ENCODE measurements at regions not wholly inside any gene's neighbourhood (a gene's known extent, or its start where the extent isn't known, plus 50 kb on each side); places are given as distances from the start of the nearest gene placed in this dataset.

DNA sequence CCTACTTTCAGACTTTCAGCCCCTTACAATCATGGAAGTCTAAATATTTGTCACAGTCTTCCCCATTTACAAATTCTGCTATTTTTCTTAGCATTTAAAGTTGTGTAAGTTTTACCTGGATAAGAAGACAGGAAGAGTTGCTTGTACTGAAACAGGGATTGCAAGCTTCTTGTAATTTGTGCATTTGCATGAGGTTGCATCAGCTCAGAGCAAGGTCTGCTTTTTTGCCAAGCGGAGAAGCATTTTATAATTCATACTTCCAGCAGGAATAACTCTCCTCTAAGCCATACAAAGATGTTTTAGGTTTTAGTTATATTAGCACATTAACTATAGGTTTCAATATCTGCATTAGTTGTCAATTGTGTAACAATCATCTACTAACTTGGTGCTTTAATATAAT lies 922.0 kb upstream of the PABPC4L start:
- TF ChIP-seq CTCF (IDR thresholded peaks at IDR 0.05; ENCODE audit: control extremely low read depth, extremely low read depth, low read depth, missing control alignments): no peak
- ChIA-PET CTCF (interaction anchor here (1.2 to 1.4 kb wide), 2 partner anchors 9 to 10 kb away, joined by 3 read pairs; no protein-coding TSS in a partner anchor), POLR2A (no interaction called here)
- no peak for DNase-seq (ENCODE audit: extremely low spot score)

DNA sequence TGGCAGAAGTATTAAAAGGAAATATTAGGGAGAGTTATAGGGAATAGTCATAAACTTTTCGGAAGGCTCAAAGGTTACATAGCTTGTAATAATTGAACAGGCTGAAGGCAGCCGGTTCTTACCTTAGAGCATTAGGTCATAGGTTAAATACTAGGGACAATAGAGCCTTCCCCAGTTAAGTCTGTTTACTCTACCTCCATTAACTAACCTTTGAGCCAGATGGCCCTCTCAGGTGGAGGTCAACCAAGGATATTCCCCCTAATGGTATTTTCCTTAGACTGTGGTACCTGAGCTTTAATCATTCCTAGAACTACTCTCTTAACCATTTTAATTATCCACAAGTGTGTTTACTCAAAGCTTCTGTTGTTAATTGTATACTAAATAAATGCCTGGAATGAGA lies 920.9 kb upstream of the PABPC4L start:
- TF ChIP-seq CTCF (IDR thresholded peaks at IDR 0.05; ENCODE audit: control extremely low read depth, extremely low read depth, low read depth, missing control alignments): no peak
- ChIA-PET POLR2A (no interaction called here), CTCF (no interaction called here)
- DNase-seq (ENCODE audit: extremely low spot score): no peak

GRCh38 chr4:135120195-135120594 lies 918.6 kb upstream of the PABPC4L start:
- CTCF ChIA-PET: no interaction called here
- TF ChIP-seq CTCF (IDR thresholded peaks at IDR 0.05; ENCODE audit: control extremely low read depth, extremely low read depth, low read depth, missing control alignments): no peak
- DNase-seq (ENCODE audit: extremely low spot score): no peak
- POLR2A ChIA-PET: no interaction called here

GRCh38 chr4:135114079-135114478 lies 912.5 kb upstream of the PABPC4L start:
- DNase-seq (ENCODE audit: extremely low spot score): no peak
- TF ChIP-seq CTCF (IDR thresholded peaks at IDR 0.05; ENCODE audit: control extremely low read depth, extremely low read depth, low read depth, missing control alignments): no peak
- ChIA-PET POLR2A (no interaction called here), CTCF (interaction anchor here (1.5 kb wide), 1 partner anchor 10 kb away, joined by 3 read pairs; no protein-coding TSS in a partner anchor)

GRCh38 chr4:135098061-135098460 lies 896.5 kb upstream of the PABPC4L start:
- no peak for DNase-seq (ENCODE audit: extremely low spot score)
- CTCF ChIA-PET: no interaction called here
- no peak for TF ChIP-seq CTCF (IDR thresholded peaks at IDR 0.05; ENCODE audit: control extremely low read depth, extremely low read depth, low read depth, missing control alignments)

GRCh38 chr4:135073389-135073788 lies 871.8 kb upstream of the PABPC4L start:
- ChIA-PET CTCF (no interaction called here), POLR2A (no interaction called here)
- no peak for TF ChIP-seq CTCF (IDR thresholded peaks at IDR 0.05; ENCODE audit: control extremely low read depth, extremely low read depth, low read depth, missing control alignments)
- DNase-seq (ENCODE audit: extremely low spot score): no peak

More at GRCh38 chr4:135098061-135098460, 896.5 kb upstream of the PABPC4L start:
- POLR2A ChIA-PET: no interaction called here

- ChIA-PET POLR2A (no interaction called here), CTCF (no interaction called here)
- DNase-seq (ENCODE audit: extremely low spot score): no peak
- no peak for TF ChIP-seq CTCF (IDR thresholded peaks at IDR 0.05; ENCODE audit: control extremely low read depth, extremely low read depth, low read depth, missing control alignments)
These were observed 871.0 kb upstream of the PABPC4L start for GRCh38 chr4:135072553-135072952.
